ENCODE measurements at regions not wholly inside any gene's neighbourhood (a gene's known extent, or its start where the extent isn't known, plus 50 kb on each side); places are given as distances from the start of the nearest gene placed in this dataset.
"Not testable (repeated sequence)": the region's sequence is repeated elsewhere in the genome, so short reads cannot be mapped to it uniquely, and the experiment has no call there.

DNA sequence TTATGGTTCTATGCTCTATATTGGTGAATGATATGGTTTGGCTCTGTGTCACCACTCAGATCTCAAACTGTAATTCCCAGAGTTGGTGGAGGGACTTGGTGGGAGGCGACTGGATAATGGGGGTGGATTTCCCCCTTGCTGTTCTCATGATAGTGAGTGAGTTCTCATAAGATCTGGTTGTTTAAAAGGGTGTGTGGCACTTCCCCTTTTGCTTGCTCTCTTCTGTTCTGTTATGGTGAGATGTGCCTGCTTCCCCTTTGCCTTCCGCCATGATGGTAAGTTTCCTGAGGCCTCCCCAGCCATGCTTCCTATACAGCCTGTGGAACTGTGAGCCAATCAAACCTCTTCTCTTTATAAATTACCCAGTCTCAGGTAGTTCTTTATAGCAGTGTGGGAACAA lies 446.6 kb upstream of the PDE3A start:
- DNase-seq, result not testable (repeated sequence)

DNA sequence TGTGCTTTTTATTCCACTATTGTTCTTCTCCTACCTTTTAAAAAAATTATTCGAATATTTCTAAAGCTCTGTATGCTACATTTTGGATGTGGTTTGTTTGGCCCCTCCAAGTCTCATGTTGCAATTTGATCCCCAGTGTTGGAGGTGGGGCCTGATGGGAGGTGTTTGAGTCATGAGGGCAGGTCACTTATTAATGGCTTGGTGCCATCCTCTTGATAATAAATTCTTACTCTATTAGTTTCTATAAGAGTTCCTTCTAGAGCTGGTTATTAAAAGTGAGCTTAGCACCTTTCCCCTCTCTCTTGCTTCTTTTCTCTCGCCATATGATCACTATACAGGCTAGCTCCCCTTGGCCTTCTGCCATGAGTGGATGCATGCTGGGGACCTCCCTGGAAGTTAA lies 445.6 kb upstream of the PDE3A start:
- DNase-seq, result no peak

- DNase-seq, result no peak
These were observed 444.0 kb upstream of the PDE3A start for GRCh38 chr12:19924360-19924759.

GRCh38 chr12:19925841-19926240 lies 442.5 kb upstream of the PDE3A start:
- DNase-seq, result no peak

DNA sequence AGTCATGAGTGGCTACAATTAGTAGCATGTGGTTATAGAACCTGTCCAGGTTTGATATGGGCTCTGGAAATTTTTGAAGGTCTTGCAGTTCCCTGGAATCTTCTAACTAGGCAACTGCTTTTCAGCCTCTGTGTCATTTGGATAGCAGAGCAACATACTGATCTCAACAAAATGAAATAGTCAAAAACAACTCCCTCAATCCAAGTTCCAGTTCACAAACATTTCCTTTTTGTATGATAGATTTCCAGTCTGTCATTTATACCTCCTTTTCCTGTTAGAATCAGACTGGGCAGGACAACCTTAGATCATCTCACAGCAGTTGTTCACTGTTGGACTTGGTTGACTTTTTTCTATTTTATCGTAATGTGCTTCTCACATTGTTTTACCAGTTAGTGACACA lies 442.1 kb upstream of the PDE3A start:
- DNase-seq, result no peak

- DNase-seq, result no peak
These were observed 440.7 kb upstream of the PDE3A start for GRCh38 chr12:19927661-19928060.

DNA sequence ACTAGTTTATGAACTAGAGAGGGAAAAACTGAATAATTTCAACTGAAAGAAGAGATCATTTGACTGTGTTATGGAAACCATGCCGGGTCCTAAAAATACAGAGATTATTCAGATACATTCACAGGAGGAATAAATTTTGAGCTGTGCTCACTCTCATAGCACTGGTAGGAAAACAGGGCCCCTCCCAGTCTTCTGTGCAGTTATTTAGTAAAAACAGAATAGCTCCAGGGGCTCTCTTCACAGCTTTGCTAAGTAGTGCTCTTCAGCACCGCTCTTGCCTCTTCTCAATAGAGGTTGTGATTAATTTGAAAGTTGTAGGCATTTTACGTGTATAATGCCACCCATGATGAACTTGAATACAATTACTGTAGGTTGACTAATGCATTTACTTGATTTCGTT lies 435.9 kb upstream of the PDE3A start:
- DNase-seq, result no peak

DNA sequence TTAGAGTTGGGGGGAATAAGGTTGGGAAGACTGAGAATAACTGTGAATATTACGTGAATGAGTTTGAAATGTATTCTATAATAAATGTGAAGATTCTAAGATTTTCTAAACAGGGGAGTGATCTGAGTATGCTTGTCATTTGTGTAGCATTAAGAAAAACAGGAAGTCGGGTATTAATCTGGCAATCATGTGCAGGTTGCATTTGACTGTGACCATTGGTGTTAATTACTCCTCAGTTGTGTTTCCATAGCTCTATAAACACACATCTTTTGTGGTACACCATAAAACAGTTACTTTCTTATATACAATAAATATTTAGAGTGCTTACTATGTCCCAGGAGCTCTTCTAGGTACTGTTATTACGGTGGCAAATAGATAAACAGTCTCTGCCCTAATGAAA lies 434.4 kb upstream of the PDE3A start:
- no peak for DNase-seq

DNA sequence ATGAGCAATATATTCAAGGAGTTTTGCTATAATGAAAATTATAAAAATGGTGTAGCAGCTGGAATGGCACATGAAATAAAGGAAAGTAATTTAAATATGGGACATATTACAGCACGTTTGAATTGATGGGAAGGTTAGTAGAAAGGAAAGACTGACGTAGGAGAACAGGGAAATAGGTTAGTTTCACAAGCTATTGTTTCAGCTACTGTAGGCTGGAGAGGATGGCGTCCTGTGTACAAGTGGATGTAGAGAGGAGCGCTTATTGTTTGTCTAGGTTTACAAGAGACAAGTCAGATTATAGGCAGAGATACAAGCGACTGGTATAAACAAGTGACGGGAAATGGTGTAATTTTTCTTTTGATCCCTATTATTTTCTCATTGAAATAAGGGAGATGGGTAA lies 431.2 kb upstream of the PDE3A start:
- no peak for DNase-seq

DNA sequence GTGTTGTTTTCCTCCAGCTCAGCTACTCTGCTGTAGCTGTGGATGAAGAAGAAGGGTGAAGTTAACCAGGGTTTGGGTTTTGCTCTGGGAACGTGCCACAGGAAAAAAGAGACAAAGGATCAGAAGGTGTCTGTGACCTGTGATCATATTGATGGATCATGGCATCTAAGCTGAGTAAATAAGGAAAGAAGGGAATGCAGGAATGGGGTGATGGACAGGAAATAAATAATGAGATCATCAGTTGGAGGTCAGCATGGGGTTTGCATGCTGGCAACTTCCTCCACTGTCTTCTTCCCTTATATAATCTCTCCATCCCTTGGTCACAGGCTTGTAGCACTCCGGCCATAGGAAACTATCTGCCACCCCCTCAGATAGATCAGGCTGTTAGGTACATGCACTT lies 430.3 kb upstream of the PDE3A start:
- no peak for DNase-seq

- DNase-seq, result no peak
These were observed 429.8 kb upstream of the PDE3A start for GRCh38 chr12:19938491-19938890.

- DNase-seq, result no peak
These were observed 428.1 kb upstream of the PDE3A start for GRCh38 chr12:19940267-19940666.

- DNase-seq, result no peak
These were observed 427.2 kb upstream of the PDE3A start for GRCh38 chr12:19941096-19941495.

DNA sequence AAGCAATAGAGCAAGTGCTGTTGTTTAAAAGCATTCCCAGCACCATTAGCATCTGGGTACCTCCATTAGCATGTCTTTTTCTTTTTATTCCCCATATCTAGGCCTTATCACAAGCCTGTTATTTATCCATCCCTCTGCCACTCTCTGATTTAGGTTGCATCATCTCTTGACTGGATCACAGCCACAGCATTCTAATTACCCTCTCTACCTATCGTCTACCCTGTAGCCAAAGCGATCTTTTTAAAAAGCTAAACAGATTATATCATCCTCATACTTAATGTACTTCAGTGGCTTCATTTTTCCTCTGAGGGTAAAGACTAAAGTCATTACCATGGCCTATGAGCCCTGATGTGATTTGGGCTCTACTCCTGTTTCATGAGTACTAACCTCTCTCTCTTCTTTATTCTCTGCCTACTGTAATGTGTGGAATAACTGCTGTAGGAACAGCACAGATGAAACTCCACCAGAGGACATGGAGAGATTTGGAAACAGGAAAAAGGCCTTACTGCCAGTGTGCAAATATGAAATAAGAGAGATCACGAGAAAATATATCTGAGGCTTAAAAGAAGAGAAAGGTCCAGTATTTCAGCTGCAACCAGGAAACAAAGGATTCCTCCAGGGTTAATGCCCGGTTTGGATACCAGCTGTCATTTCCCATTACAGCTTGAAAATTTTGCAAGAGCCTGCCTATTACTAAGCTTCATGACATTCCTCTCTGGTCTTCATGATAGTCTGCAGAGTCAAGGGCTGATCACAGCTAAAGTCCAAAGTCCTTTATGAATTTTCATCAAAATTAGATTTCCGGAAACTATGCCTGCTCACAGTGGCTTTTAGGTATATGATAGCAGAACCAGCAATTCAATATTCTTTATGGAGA lies 422.5 kb upstream of the PDE3A start:
- no peak for DNase-seq

DNA sequence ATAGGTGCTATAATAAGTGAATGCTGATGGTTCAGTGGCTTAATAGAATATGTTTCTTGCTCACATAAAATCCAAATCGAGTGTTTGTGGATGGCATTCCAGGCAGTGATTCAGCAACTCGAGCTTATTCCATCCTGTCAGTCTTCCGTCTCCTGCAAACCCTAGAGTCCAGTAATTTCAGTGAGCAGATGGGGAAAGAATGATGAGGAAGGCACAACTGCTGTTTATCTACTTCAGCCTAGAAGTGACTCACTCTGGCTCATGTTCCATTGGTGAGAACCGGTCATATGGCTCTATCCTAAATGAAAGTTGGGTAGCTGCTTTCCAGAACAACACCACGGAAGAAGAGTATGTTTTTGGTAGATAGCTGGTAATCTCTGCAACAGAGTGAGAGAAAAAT lies 421.8 kb upstream of the PDE3A start:
- no peak for DNase-seq

DNA sequence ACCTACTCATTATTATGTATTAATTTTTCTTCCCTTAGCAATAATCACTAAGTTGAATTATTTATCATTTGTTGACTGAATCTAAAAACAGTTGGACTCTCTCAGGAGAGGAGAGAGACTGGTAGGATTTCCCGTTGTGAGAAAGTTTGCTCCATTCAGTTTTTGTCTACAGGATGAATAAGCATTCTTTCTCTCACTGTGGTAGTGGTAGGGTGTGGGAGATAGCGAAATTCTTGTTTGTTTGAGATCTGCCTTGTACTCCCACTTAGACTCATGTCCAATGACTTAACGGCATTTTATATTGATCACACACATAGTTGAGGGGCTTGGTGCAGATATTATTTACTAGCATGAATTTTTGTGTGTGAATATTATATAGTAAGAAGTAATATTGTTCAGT lies 421.0 kb upstream of the PDE3A start:
- DNase-seq, result no peak

GRCh38 chr12:19951664-19952063 lies 416.7 kb upstream of the PDE3A start:
- no peak for DNase-seq

DNA sequence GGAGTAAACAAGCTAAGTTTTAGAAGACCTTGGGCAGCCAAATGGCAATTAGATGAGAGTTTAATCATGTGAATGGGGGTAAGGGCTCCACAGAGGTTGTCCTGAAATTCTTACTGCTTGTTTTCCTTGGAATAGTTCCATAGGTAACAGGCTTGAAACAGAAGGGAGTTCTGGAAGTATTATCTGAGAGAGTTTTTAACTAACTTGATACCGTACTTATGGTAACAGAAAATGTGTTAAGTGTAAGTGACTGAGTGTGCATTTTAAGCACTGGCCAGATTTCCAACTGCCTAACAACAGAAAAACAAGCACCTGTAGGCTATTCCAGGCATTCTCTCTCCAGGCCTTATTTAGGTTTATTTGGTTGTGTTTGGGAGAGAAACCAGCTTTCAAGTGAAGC lies 414.6 kb upstream of the PDE3A start:
- no peak for DNase-seq

DNA sequence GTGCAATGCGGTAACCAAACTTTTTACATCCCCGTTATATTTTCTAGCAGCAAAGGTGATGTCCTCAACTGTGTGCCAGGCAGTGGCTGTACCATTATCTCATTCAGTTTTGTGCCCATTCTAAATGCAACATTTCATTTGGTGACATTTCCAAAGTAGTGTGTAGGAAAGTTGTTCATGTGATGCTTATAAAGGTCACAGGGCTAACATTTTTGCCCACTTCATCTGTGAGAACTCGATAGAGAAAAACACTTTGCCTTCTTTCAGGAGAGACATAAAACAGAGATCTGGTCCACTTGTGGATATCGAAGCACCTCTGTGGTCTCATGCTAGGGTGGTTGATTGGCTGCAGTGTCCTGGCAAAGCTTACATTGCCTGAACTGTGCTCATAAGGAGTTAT lies 414.2 kb upstream of the PDE3A start:
- no peak for DNase-seq

DNA sequence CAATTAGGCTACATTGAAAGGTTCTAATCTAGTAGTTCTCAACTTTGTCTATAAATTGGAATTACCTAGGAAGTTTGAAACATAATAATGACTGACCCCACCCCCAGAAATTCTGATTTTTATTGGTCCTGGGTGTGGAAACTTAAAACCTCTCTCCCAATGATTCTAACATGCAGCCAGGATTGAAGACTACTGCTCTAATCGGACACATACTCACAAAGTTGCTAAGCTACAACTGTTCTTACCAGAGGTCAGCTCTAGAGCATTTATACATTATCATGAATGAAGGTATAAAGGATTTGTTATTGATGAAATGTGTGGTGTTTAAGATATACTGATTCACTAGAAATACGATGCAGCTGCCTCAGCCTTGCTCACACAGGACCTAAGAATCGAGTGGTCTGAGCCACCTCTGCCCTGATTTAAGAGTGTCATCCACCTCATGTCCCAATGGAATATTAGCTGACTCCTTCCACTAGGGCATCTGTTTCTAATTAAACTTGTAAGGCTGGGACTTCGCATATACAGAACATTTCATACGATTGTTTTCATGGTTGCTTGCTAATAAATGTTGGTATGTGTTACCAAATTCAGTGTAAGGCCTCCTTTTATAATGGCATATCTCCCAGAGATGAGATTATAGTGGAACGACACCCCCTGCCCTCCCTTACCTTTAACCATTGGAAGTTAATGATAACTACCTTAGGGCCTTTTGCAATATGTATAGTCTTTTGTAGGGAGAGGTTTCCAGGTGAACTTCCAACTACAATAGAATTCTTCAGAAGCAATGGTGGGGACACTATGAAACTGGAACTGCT lies 410.8 kb upstream of the PDE3A start:
- no peak for DNase-seq

- DNase-seq, result no peak
These were observed 409.9 kb upstream of the PDE3A start for GRCh38 chr12:19958389-19958788.

- DNase-seq, result no peak
These were observed 409.0 kb upstream of the PDE3A start for GRCh38 chr12:19959353-19959752.

- no peak for DNase-seq
These were observed 407.8 kb upstream of the PDE3A start for GRCh38 chr12:19960527-19960926.

DNA sequence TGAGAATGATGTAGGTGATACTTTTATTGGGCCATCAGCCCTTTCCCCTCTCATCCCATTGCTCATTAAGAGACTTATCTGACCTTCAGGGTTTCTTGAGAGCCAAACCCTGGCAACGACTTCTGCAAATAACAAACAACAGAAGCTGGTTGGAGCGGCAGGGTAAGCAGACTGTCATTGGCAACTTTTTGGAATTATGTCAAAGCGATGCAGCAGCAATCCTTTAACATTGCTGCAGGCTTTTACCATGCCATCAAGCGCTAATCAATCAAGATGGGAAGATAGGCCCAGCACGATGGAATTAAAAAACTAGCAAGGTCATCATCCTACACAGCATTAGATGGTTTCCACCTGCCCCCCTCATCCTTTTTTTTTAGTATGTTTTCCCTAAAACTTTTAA lies 406.1 kb upstream of the PDE3A start:
- DNase-seq, result no peak

Measured in cerebellar nuclear complex (tissue), 1 donor.